CD4-positive, alpha-beta T cell treated with Interleukin-12 subunit alpha and Interleukin-12 subunit beta, for 1 hour (primary cell): ENCODE measurements at regions not wholly inside any gene's neighbourhood (a gene's known extent, or its start where the extent isn't known, plus 50 kb on each side); places are given as distances from the start of the nearest gene placed in this dataset.
"Not testable (repeated sequence)": the region's sequence is repeated elsewhere in the genome, so short reads cannot be mapped to it uniquely, and the experiment has no call there.

Source experiments
- DNase-seq: peaks from one replicate; pipeline ENCODE4 v3.0.0-alpha.2; 2020

DNA sequence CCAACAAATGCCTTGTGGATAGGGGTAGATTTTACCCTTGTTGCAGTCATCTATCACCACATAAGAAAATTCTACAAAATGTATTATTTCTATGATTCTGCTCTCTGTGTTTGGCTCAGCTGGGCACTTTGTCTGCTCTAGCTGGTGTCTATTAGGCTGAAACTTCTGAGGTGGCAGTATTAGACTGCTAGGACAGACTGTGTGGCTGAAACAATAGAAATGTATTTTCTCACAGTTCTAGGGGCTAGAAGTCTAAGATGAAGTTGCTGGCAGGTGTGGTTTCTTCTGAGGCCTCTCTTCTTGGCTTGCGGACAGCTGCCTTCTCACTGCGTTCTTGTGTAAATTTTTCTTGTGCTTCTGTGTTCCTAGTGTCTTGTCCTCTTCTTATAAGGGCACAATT is 1139.6 kb upstream of the LRRTM3 start:
- no peak for DNase-seq

DNA sequence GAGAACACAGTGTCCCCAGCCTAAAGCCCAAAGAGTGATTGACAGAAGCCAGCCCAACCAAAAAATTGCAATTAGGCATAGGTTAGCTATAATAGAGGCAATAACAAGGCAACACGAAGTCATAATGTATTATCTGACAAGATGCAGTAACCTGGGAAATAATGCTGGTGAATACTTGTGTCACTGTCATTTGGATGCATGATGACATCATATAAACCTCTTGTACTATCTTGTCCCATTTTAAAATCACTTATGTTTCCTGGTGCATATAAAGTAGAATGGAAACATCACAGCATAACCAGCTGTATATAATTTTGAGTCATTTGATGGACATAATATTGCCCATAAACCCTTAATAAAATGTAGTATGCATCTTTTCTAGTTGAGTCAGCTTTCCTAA is 1138.3 kb upstream of the LRRTM3 start:
- no peak for DNase-seq

DNA sequence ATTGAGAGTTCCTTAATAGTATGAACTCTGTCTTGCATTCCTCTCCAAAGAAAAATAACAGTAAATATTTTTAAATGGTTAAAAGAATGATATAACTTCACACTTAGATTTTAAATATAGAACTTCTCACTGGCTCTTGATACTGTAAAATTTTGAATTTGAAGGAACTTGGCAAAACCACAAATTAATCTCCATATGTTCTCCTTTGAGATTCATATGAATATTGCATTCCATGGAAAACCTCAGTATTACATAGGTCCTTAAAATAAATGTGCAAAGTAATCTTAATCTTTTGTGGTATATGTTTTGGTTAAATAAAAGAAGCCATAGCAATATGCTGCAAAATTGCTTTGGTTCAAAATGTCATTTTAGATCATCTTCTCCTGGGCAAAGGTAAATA is 1137.6 kb upstream of the LRRTM3 start:
- DNase-seq = no peak

DNA sequence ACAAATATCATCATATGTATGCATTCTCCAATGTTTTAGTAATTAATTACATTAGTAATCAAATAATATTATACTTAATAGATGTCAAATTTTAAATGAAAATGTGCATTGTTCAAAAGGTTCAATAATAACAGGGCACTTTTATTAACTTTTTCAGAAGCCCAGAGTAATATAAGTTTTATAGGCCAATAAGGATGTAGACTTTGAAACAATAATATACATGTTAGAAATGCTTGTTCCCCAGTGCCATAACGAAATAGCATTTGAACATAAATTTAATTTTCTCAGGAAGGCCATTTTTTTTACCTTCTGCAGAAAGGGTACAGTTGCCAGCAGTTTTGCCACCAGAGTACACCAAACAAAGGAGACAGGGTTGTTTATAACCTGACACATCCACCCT is 1133.9 kb upstream of the LRRTM3 start:
- no peak for DNase-seq

DNA sequence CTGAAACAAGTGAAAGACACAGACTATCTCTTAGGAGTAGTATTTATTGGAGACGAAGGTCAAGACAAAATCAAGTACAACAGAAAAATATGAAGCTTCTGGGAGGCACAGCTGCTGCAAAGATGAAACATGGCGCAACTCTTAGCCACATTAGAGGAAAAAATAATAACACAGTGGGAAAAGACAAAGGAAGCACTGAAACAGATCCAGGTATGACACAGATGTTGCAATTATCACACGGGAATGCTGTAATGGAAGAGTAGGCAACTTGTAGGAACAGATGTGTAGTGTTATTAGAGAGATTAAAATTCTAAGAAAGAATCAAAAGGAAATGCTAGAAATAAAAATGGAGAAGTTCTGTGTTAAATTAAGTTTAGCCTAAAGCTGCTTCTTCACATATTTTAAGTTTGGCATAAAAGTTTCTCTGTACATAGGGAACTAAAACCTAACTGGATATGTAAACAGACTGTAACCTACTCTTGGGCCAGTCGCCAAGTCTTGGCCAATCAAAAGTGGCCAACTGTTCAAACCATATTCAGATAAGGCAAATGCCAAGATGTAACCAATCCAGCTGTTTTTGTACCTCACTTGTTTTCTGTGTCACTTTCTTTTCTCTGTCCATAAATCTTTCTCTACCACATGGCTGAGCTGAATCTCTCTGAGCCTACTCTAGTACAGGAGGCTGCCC is 1132.0 kb upstream of the LRRTM3 start:
- no peak for DNase-seq

DNA sequence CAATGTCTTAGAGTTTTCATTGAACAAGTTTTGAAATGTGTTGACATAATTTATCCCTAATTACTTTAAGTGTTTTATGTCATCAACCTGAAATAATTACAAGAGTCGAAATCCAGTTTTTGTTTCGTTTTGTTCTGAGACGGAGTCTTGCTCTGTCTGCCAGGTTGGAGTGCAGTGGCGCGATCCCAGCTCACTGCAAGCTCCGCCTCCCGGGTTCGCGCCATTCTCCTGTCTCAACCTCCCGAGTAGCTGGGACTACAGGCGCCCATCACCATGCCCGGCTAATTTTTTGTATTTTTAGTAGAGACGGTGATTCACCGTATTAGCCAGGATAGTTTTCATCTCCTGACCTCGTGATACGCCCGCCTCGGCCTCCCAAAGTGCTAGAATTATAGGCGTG is 1131.0 kb upstream of the LRRTM3 start:
- not testable (repeated sequence) for DNase-seq

DNA sequence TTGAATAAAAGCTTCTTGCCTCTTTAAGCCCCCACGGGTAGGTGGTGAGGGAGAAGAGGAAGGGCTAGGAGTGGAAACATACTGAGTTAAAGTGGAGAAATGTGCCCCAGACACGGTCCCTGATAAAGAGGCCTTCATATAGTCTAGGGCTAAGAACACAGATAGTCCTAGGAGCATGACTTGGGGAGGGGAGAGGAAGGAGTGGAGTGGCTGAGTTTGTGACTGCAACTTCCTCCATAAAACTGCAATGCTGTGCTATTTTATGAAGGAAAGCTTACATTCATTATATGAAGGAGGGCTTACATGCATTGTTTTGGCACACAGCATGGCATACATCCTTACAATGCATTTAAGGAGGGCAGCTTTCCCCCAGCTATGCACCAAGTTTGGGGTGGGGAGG is 1129.4 kb upstream of the LRRTM3 start:
- DNase-seq = no peak

DNA sequence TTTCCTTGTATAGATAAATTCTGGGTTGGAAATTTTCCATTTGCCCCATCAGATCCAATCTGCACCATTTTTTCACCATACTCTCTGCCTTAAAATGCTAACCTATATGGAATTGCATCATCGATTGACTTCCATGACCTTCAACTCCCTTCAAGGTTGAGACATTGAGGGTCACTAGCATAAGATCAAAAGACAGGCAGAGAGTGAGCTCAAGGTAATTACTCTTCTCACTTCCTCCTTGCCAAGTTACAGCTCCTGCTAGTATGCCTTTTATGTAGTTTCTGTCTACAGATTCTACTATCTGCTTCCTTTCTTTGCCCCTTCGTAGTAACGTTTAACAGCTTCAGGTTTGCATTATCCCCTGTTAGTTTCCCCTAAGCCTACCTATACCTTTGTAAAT is 1127.7 kb upstream of the LRRTM3 start:
- no peak for DNase-seq

DNA sequence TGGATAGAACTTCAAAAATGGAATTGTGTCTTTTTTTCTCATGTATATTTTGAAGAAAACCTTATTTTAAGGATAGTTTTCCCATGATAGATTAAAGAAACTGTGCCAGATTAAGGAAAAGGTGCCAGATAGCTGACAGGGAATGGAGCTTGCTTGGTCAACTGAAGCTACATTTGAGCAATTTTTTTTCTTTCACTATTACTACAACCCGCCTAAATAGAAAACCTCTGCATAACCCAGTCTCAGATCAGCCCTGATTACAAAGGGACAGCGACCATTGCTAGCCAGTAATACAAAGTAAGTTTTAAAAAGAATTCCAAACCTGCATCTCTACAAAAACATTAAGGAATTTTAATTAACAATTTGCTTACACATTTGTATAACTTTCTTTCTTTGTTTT is 1123.4 kb upstream of the LRRTM3 start:
- DNase-seq = no peak

DNA sequence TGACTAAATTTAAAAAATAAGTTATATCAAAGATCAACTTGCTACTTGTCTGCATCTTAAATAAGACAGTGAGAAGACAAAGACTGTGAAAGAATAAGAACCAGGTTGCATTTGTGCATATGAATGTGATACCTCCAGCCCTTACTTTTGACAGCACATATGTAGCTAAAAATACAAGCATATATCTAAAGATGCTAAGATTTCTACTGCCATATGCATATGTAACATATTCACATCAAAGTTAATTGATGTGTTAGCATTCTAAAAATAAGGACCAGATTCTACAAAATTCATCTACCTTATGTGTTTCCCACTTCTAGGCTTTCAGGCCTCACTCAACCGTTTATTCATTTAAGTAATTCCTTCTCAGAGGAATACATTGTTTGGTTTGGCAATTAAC is 1120.3 kb upstream of the LRRTM3 start:
- DNase-seq = no peak

DNA sequence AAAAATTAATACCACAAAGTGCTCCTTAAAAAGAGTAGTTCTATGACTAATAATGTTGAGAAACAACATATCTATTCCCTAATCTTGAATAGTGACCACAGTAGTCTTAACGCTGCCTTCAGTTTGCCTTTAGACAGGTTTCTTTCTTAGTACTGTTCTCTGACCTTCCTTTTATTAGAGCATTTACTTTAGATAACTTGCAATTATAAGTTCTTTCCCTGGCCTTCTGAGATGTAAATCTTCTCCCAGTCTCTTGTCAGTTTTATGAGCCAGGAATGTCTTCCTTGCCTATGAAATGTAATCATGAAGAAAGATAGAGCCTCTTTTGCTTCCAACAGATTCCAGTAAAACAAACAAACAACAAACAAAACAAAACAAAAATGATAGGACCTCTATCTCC is 1119.8 kb upstream of the LRRTM3 start:
- DNase-seq = no peak

DNA sequence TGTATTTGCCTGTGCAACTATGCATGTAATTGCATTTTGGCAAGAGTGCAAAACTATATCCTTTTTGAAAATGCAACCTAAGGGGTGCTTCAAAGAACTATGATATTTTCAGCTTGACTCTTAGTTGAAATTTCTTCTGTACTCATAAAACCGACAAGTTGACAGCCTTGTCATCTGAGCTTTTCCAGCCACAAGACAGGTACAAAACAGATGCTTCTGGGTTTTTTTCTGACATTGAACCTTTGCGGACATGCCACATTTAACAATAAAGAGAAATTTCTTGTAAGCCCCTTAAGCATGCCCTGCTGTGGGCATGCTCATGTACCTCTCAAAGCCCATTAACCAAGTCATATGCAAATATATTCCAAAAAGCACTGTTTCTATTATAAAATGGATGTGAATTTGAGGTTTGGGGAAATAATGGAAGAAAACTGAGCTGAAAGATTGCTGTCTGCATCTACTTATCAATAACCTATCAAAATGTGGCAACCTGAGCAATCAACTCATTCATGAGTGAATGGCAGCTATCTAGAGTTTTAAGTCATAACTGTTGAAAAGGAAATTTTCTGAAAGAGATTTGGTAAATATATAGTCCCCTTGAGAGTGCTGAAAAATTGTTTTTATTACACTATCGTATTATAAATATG is 1117.0 kb upstream of the LRRTM3 start:
- DNase-seq = no peak

DNA sequence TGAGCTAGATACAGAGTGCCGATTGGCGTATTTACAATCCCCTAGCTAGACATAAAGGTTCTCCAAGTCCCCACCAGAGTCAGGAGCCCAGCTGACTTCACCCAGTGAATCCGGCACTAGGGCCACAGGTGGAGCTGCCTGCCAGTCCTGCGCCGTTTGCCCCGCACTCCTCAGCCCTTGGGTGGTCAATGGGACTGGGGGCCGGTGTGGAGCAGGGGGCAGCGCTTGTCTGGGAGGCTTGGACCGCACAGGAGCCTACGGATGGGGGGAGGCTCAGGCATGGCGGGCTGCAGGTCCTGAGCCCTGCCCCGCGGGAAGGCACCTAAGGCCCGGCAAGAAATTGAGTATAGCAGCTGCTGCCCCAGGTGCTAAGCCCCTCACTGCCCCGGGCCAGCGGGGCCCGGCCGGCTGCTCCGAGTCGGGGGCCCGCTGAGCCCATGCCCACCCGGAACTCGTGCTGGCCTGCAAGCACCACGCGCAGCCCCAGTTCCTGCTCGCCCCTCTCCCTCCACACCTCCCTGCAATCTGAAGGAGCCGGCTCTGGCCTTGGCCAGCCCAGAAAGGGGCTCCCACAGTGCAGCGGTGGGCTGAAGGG is 1113.8 kb upstream of the LRRTM3 start:
- no peak for DNase-seq

DNA sequence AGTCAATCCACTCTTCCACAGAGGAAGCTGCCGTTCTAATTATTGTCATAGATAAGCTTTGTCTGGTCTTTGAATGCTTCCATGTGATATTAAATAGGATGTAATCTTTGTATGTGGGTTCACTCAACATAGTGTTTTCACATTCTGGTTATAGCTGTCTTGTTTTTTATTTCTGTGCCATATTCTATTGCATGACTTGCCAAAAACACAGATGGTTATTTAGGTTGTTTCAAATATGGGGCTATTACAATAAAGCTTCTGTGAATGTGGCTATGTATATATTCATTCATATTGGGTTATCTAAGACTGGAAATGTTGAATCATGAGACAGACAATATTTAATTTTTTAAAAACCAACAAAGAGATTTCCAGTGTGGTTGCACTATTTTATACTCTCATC is 1109.3 kb upstream of the LRRTM3 start:
- DNase-seq = no peak

DNA sequence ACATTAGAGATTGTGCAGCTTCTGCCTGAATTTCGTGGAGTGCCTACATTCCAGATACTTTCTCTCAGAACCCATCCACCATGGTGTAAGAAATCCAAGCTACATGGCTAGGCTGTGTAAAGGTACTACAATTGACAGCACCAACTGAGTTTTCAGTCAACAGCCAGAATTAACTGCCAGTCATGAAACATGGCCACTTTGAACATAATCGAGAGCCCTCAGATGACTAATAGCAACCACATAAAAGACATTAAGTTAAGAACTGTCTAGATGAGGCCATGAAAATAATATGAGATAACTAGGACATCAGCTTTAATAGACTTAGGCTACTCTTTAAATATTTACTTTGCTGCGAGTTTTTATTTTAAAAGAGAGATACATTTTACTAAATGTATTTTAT is 1106.8 kb upstream of the LRRTM3 start:
- DNase-seq = no peak

DNA sequence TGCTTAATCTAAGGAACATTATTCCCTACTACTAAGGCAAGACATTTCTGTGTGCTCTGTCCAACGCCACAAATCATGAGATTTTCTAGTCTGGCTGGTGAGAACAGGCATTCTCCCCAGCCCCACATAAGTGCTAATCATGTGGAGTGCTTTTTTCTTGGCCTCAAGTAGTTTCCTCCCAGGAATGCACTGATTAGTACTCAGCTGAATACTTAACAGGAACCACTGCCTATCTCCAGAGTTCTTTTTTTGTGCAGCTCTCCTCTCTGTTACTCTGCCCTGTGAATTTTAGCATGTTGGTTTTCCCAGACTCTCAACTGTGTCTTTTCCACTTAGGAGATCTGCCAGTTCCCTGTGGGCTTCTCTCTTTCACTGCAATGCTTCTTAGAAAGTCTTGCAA is 1098.5 kb upstream of the LRRTM3 start:
- DNase-seq = no peak

DNA sequence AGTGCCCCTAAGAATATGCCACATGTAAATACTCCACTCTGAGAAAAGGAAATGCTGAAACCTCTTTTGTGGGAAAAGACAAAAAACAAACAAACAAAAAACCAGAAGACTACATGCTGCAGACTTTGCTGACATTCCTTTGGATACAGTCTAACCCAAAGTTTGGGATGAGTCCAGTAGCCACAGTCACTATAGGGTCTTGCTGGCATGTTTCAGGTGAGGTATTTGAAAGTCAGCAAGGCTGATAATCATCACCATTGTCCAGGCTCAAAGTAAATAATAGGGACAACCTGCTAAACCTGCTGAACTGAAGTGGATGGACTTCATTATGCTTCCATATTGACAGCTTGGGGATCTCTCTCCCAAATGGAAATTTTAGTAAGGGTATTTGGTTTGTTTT is 1087.0 kb upstream of the LRRTM3 start:
- DNase-seq = no peak

DNA sequence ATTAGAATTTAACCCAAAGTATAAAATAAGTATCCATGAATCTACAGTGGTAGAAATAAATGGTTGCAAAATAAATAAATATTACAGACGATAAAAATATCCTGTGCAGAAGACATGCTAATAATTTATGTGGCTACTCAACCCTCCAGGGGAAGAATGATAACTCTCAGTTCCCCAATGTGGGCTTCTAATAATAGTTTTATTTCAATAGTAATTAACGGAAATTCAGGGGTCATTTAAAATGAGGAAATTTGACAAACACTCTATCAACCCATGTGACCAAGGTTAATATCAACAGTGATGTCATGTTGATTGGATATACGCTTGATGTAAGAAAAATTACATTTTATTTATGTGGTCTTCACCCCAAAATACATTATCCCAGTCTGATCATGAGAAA is 1082.6 kb upstream of the LRRTM3 start:
- DNase-seq = no peak

DNA sequence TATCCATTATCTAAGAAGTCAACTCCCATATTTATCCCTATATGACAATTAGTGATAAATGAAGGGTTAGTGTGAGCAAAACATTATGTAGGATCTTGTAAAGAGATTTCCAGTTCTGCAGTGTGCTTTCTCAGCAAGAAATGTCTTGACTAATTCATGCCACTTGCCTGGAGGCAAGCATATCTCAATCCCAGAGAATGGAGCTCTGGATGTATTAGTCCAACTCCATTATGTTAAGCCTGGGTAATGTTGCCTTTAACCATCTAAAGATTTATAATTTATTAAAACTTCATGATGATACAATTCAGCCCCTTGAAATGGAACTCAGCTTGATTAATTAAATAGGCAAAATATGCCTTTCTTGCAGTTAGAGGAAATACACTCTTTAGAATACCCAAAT is 1079.9 kb upstream of the LRRTM3 start:
- no peak for DNase-seq

DNA sequence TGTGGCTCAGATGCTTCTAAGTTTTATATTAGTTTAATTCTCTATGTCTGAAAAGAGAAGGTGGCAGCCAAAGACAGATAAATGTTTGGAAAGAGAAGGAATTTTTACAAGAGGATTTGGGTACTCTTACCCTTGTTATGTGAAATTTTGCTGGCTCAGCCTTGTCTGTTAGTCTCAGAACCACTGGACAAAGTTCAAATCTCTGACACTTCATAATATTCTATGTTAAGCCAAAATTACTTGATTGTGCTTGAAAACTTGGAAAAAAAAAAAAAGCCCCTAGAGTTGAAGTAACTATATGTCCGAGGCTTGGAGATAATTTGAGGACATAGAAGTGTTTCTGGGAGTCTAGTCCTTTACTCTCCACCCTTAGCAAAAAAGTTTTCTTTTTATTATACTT is 1079.3 kb upstream of the LRRTM3 start:
- DNase-seq = no peak

DNA sequence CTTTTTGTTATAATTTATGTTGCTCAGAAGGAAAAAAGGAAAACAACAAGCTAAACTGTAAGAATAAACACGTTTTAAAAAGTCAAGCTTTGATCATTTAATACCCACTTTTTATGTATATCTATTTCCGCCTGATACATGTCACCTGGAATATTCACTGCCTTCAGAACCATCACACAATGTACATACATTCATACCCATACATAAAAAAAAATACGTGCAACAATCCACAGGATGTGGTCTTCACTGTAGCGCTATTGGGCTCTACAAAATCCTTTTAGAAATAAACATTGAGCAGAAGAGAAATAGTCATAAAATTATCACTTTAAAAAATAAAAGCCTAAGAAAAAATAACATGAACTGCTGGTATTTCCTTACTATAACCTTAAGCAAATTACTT is 1078.9 kb upstream of the LRRTM3 start:
- no peak for DNase-seq

DNA sequence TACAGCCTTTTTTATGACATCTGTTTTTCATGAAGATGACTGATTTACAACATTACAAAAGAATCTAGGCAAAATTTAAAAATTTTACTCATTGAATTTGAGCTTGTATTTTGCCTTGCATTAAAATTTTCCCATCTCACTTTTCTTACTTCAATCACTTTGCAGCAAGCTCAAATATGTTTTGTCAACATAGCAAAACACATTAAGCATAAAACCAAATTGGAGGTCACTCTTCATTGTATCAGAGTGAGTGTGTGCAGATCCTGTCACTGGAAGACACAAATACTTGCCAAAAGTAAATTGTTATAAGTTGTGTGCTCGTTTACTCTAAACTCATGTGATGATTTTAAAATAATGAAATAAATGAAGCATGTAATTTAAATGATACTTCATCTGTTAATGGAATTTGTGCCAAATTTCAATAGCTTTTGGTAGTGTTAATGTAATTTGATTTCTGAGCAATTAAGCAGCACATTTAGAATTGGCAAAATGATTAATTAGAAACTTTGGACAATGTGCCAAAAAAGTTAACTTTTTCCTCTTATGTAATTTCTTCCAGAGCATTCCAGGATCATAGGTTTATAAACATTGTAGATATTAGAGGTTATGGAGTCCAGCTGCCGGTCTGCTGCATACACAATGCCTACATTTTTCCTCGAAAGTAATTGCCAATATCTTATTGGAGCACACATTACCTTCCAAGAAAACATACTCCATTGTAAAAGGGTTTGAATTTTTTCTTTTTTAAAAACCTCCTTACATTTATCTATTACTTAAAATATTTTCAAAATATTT is 1078.2 kb upstream of the LRRTM3 start:
- DNase-seq = no peak

DNA sequence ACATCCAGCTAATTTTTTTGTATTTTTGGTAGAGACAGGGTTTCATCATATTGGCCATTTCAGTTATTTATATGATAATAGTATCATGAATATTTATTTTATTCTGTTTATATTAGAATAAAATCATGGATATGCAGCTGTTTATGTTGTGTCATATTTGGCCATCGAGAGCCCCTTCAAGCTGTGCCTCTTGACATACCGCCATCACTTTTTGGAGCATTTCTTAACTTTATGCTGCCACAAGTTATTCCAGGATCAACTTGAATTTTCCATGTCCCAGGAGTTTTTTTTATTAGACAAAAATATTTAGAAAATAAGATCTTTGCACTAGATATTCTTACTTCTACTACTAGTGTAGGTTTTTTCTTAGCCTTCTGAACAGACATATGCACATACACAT is 1067.0 kb upstream of the LRRTM3 start:
- no peak for DNase-seq

DNA sequence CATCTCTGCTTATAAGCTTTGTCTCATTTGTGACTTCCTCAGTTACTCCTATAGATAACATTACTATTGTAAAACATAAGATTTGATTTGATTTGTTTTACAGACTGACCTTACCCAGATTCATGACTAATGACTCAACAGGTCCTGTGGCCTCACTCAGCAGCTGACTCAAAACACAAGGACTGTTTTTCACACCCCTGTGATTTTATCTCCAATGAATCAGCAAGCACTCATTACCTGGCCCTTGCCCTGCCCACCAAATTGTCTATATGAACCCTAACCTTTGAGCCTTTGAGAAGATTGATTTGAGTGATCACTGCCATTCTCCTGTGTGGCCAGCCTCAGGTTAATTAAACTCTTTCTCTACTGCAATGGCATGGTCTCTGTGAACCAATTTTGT is 1064.6 kb upstream of the LRRTM3 start:
- no peak for DNase-seq
